BJ (cell line): ENCODE measurements at regions not wholly inside any gene's neighbourhood (a gene's known extent, or its start where the extent isn't known, plus 50 kb on each side); places are given as distances from the start of the nearest gene placed in this dataset.
"Not testable (repeated sequence)": the region's sequence is repeated elsewhere in the genome, so short reads cannot be mapped to it uniquely, and the experiment has no call there.

Experiments
- CTCF ChIA-PET: fragments of 350-600 bp; formaldehyde crosslinking; extraction: SDS; loops from one replicate; lab custom pipeline; 2021; ENCODE audit warnings: antibody characterized with exemption, inconsistent platforms; lab: Yijun Ruan, JAX
- POLR2A ChIA-PET: fragments of 300-600 bp; sonication (Branson Sonifier 250); formaldehyde crosslinking; extraction: SDS; loops from one replicate; lab custom pipeline; 2021; ENCODE audit warnings: antibody characterized with exemption; lab: Charles Lee
- DNase-seq: peaks from one replicate; pipeline ENCODE4 v3.0.0-alpha.2; 2011; ENCODE audit warnings: low read depth
- H3K27me3 ChIP-seq: 2 replicates; pipeline ENCODE4 v1.6.0; 2011; ENCODE audit warnings: low read length; ENCODE audit not compliant: control insufficient read depth, insufficient read depth
- H3K36me3 ChIP-seq: 2 replicates; pipeline ENCODE4 v1.5.1; 2011; ENCODE audit warnings: low read length; ENCODE audit not compliant: control insufficient read depth, insufficient read depth
- H3K4me3 ChIP-seq: 2 replicates; pipeline ENCODE4 v1.5.1; 2011; ENCODE audit warnings: low read depth, mild to moderate bottlenecking, control low read depth, low read length
- TF ChIP-seq, protein P1 (sequence below): IDR thresholded peaks from 2 replicates; pipeline ENCODE4 v1.5.1; 2011; ENCODE audit warnings: low read depth, mild to moderate bottlenecking, control low read depth, inconsistent platforms, low read length, moderate library complexity; ENCODE audit not compliant: insufficient read depth

DNA sequence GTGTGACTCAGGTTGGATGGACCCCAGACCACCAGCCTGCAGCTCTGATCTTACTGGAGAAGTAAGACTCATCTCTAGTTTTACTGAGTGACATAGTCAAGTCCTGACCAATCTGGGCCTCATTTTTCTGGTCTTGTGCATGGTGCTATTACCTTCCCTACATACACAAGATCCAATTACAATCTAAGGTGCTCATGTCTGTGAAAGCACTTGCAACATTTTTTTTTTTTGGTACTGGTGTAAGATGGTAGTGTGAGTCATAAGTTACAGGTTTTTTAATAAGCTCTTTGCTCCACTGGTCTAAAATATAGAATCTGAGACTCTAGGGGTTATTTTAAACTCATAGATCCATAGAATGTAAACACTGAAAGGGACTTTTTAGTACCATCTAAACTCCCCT lies 117.3 kb upstream of the EFEMP1 start:
- Histone ChIP-seq H3K27me3 (peaks cover 4% of the 10 kb centered on the region), H3K4me3 (no peak overlapping the region), H3K36me3 (no peaks in the 10 kb centered on the region)
- ChIA-PET POLR2A (no interaction called here), CTCF (no interaction called here)
- TF ChIP-seq, protein P1, sequence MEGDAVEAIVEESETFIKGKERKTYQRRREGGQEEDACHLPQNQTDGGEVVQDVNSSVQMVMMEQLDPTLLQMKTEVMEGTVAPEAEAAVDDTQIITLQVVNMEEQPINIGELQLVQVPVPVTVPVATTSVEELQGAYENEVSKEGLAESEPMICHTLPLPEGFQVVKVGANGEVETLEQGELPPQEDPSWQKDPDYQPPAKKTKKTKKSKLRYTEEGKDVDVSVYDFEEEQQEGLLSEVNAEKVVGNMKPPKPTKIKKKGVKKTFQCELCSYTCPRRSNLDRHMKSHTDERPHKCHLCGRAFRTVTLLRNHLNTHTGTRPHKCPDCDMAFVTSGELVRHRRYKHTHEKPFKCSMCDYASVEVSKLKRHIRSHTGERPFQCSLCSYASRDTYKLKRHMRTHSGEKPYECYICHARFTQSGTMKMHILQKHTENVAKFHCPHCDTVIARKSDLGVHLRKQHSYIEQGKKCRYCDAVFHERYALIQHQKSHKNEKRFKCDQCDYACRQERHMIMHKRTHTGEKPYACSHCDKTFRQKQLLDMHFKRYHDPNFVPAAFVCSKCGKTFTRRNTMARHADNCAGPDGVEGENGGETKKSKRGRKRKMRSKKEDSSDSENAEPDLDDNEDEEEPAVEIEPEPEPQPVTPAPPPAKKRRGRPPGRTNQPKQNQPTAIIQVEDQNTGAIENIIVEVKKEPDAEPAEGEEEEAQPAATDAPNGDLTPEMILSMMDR = no peak
- DNase-seq = no peak

DNA sequence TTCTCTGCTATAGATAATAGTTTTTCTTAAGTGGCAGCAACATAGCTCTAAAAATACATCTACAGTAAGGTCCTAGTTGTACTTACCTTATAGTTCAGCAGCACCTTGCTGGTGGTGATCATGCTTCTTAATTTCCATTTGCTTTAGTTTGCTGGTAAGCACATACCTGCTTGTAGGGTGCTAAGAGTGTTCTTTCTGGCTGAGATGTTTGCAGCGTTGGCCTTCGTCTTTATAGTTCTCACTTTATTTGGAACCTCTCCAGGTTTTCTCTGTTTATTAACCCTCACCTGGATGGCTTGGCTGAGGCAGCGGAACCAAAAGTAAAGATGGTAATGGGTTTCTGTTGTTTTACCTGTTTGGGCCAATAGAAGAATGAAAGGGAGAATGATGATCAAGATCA lies 123.6 kb upstream of the EFEMP1 start:
- Histone ChIP-seq H3K36me3 (no peaks in the 10 kb centered on the region), H3K27me3 (peaks cover 2% of the 10 kb centered on the region; the same call in 1 of the 2 replicates), H3K4me3 (no peak overlapping the region)
- no peak for DNase-seq
- ChIA-PET CTCF (no interaction called here), POLR2A (no interaction called here)
- TF ChIP-seq, protein P1 = no peak

- Histone ChIP-seq H3K4me3 (no peak overlapping the region), H3K36me3 (no peaks in the 10 kb centered on the region), H3K27me3 (no peaks in the 10 kb centered on the region)
- no peak for DNase-seq
- TF ChIP-seq, protein P1 = no peak
- CTCF ChIA-PET = no interaction called here
- POLR2A ChIA-PET = interaction anchor here (0.5 kb wide), 1 partner anchor 682 kb away, joined by 7 read pairs; no protein-coding TSS in a partner anchor
These were observed 125.8 kb upstream of the EFEMP1 start for GRCh38 chr2:56049233-56049845.

DNA sequence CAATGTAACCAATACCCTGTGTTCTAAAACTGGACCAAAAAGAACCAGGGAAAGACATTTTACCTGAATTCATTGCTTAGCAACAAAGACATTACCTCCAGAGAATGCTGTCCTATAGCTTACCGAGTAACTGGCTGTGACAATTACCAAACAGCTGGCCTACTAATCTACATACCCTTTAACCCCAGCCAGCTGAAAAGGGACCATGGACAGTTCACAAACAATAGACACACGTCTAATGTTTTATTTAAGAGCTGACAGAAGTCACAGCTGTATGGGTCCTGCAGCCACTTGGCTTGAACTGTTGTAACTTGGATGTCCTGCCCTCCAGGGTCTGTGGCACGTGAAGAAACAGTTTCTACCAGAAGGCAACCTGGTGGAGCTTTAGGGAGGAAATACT lies 130.1 kb upstream of the EFEMP1 start:
- no peak for DNase-seq
- TF ChIP-seq, protein P1 = no peak
- Histone ChIP-seq H3K4me3 (no peak overlapping the region), H3K27me3 (no peaks in the 10 kb centered on the region), H3K36me3 (no peaks in the 10 kb centered on the region)
- ChIA-PET POLR2A (interaction anchor here (0.6 kb wide), 1 partner anchor 10 kb away, joined by 4 read pairs; no protein-coding TSS in a partner anchor), CTCF (no interaction called here)

DNA sequence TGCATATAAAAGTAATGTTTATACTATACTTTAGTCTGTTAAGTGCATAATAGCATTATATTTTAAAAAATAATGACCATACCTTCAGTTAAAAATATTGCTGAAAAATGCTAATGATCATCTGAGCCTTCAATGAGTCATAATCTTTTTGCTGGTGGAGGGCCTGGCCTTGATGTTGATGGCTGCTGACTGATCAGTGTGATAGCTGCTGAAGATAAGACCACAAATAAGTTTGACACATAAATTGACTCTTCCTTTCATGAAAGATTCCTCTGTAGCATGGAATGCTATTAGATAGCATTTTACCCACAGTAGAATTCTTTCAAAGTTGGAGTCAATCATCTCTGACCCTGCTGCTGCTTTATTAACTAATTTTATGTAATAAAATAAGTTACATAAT lies 128.4 kb upstream of the CCDC85A start:
- no peak for DNase-seq
- ChIA-PET POLR2A (no interaction called here), CTCF (no interaction called here)

DNA sequence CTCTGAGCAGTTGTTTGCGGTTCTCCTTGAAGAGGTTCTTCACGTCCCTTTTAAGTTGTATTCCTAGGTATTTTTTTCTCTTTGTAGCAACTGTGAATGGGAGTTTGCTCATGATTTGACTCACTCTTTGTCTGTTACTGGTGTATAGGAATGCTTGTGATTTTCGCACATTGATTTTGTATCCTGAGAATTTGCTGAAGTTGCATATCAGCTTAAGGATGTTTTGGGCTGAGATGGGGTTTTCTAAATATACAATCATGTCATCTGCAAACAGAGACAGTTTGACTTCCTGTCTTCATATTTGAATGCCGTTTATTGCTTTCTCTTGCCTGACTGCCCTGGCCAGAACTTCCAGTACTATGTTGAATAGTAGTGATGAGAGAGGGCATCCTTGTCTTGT lies 122.5 kb upstream of the CCDC85A start:
- H3K27me3 ChIP-seq, H3K36me3 ChIP-seq, DNase-seq, POLR2A ChIA-PET, H3K4me3 ChIP-seq, CTCF ChIA-PET: not testable (repeated sequence)

More for the DNA sequence above, 128.4 kb upstream of the CCDC85A start:
- H3K36me3 ChIP-seq = no peaks in the 10 kb centered on the region
- TF ChIP-seq, protein P1 = no peak
- no peaks in the 10 kb centered on the region for H3K27me3 ChIP-seq
- H3K4me3 ChIP-seq = no peak overlapping the region
